MM.1S (cell line): ENCODE measurements at regions not wholly inside any gene's neighbourhood (a gene's known extent, or its start where the extent isn't known, plus 50 kb on each side); places are given as distances from the start of the nearest gene placed in this dataset.
"Not testable (repeated sequence)": the region's sequence is repeated elsewhere in the genome, so short reads cannot be mapped to it uniquely, and the experiment has no call there.

Source experiments
- EZH2 ChIP-seq: fragments of 300-600 bp; sonication (generic); optimal IDR thresholded peaks from 2 replicates; pipeline ENCODE3; 2017; ENCODE audit warnings: low read depth, mild to moderate bottlenecking, antibody characterized with exemption, low read length, mixed read lengths
- EZH2phosphoT487 ChIP-seq: fragments of 300-600 bp; sonication (generic); IDR thresholded peaks from 2 replicates; pipeline ENCODE4 v1.6.1; 2018; ENCODE audit warnings: antibody characterized with exemption, low read length
- TF ChIP-seq, protein P1 (sequence below): fragments of 300-600 bp; sonication (generic); IDR thresholded peaks from 2 replicates; pipeline ENCODE4 v1.5.1; 2016; ENCODE audit warnings: antibody characterized with exemption, low read length, mixed read lengths

- not testable (repeated sequence) for TF ChIP-seq EZH2phosphoT487, EZH2
- TF ChIP-seq, protein P1, sequence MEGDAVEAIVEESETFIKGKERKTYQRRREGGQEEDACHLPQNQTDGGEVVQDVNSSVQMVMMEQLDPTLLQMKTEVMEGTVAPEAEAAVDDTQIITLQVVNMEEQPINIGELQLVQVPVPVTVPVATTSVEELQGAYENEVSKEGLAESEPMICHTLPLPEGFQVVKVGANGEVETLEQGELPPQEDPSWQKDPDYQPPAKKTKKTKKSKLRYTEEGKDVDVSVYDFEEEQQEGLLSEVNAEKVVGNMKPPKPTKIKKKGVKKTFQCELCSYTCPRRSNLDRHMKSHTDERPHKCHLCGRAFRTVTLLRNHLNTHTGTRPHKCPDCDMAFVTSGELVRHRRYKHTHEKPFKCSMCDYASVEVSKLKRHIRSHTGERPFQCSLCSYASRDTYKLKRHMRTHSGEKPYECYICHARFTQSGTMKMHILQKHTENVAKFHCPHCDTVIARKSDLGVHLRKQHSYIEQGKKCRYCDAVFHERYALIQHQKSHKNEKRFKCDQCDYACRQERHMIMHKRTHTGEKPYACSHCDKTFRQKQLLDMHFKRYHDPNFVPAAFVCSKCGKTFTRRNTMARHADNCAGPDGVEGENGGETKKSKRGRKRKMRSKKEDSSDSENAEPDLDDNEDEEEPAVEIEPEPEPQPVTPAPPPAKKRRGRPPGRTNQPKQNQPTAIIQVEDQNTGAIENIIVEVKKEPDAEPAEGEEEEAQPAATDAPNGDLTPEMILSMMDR = not testable (repeated sequence)
Observed at GRCh38 chr16:15223398-15223797, 129.3 kb upstream of the RRN3 start.
